ENCODE measurements at regions not wholly inside any gene's neighbourhood (a gene's known extent, or its start where the extent isn't known, plus 50 kb on each side); places are given as distances from the start of the nearest gene placed in this dataset.

- peak in 1 of 2 donors; percentile 12 for DNase-seq
- peaks cover 0 to 14% (median 0%) of the 10 kb centered on the region in 4 donors for H3K4me1 ChIP-seq
- H3K27ac ChIP-seq = no peak overlapping the region
- no peaks in the 10 kb centered on the region for H3K9me3 ChIP-seq
- no peak overlapping the region for H3K4me3 ChIP-seq
- H3K36me3 ChIP-seq = no peaks in the 10 kb centered on the region
- H3K27me3 ChIP-seq = no peaks in the 10 kb centered on the region
- no peak for TF ChIP-seq CTCF (IDR thresholded peaks at IDR 0.05)
- intact Hi-C loops (cut with DNase I; ENCODE audit: low total_unique reads) = no loop called here
Observed at GRCh38 chr9:38271666-38272241, 120.7 kb upstream of the ALDH1B1 start.

GRCh38 chr9:38269775-38270174 lies 122.7 kb upstream of the ALDH1B1 start:
- no peak overlapping the region for H3K4me3 ChIP-seq
- no peaks in the 10 kb centered on the region for H3K36me3 ChIP-seq
- H3K4me1 ChIP-seq = peaks cover 0 to 6% (median 0%) of the 10 kb centered on the region in 4 donors
- no peak overlapping the region for H3K27ac ChIP-seq
- H3K27me3 ChIP-seq = no peaks in the 10 kb centered on the region
- TF ChIP-seq CTCF (IDR thresholded peaks at IDR 0.05) = no peak
- DNase-seq = no peak
- intact Hi-C loops (cut with DNase I; ENCODE audit: low total_unique reads) = no loop called here
- H3K9me3 ChIP-seq = peaks cover 0 to 9% (median 0%) of the 10 kb centered on the region in 3 donors

DNA sequence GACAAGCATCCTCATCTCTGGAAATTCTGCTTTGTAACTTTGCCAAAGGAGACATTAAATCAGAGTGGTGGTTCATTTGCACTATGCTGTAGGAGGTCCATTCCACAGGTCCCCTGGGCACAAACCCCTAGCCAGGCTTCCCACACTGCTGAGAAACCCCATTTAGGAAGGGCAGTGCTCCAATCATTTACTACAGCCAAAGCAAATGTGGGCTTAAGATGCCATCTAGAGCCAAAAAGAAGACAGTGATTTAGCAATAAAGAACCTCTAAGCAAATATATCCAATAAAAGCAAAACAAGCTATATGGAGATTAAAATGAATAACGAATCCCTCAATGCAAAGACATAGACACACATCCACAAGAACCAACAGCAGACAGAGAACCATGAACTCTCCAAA lies 129.0 kb upstream of the ALDH1B1 start:
- DNase-seq = no peak

GRCh38 chr9:38259519-38260218 lies 132.8 kb upstream of the ALDH1B1 start:
- H3K36me3 ChIP-seq = no peaks in the 10 kb centered on the region
- peaks cover 0 to 2% of the 10 kb centered on the region in 2 donors for H3K27me3 ChIP-seq
- H3K4me1 ChIP-seq = no peaks in the 10 kb centered on the region
- no peak for TF ChIP-seq CTCF (IDR thresholded peaks at IDR 0.05)
- H3K9me3 ChIP-seq = peaks cover 0 to 6% (median 0%) of the 10 kb centered on the region in 3 donors
- no peak overlapping the region for H3K27ac ChIP-seq
- no peak overlapping the region for H3K4me3 ChIP-seq
- intact Hi-C loops (cut with DNase I; ENCODE audit: low total_unique reads) = no loop called here
- DNase-seq = no peak

More for the DNA sequence above, 129.0 kb upstream of the ALDH1B1 start:
- Histone ChIP-seq H3K9me3 (peaks cover 0 to 16% (median 0%) of the 10 kb centered on the region in 3 donors), H3K36me3 (no peaks in the 10 kb centered on the region), H3K27me3 (peaks cover 0 to 2% of the 10 kb centered on the region in 2 donors), H3K4me3 (no peak overlapping the region), H3K27ac (no peak overlapping the region), H3K4me1 (no peaks in the 10 kb centered on the region)
- intact Hi-C loops (cut with DNase I; ENCODE audit: low total_unique reads) = no loop called here
- no peak for TF ChIP-seq CTCF (IDR thresholded peaks at IDR 0.05)

DNA sequence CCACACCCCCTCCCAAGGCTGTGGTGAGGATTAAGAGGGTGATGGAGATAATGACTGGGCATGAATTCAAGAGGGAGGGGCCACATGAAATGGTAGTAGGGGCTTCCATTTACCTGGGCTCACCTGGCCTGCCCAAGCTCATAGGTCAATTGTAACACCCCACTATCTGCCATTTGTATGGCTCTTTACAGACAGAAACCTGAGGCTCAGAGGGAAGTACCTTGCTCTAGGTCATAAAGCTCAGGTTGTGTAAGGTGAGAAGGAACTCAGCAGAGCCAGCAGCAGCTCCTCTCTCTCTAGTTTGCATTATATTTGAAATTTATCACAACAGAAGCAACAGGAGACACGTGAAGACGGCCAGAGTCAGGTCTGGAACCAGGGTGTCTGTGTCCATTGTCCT lies 133.4 kb upstream of the ALDH1B1 start:
- intact Hi-C loops (cut with DNase I; ENCODE audit: low total_unique reads) = no loop called here
- Histone ChIP-seq H3K27ac (no peak overlapping the region), H3K4me1 (no peaks in the 10 kb centered on the region), H3K9me3 (no peaks in the 10 kb centered on the region), H3K4me3 (no peak overlapping the region), H3K27me3 (peaks cover 0 to 2% of the 10 kb centered on the region in 2 donors), H3K36me3 (no peaks in the 10 kb centered on the region)
- TF ChIP-seq CTCF (IDR thresholded peaks at IDR 0.05) = no peak
- no peak for DNase-seq

Measured in tibial artery (tissue), 4 donors.